HCT116 (cell line): ENCODE measurements at regions not wholly inside any gene's neighbourhood (a gene's known extent, or its start where the extent isn't known, plus 50 kb on each side); places are given as distances from the start of the nearest gene placed in this dataset.

Source experiments
- CTCF ChIP-seq, 3 experiments: fragments of 200-600 bp in 1 of 3; sonication (generic) in 1 of 3; IDR thresholded peaks in 2 of 3; conservative IDR thresholded peaks in 1 of 3; 2 replicates each; pipeline ENCODE4 v1.5.1; 2012 to 2017; ENCODE audit warnings: low read depth in 2 of 3, low read length in 2 of 3, antibody characterized with exemption in 1 of 3, borderline replicate concordance in 1 of 3, control low read depth in 1 of 3, mild to moderate bottlenecking in 1 of 3, mixed read lengths in 1 of 3, mixed run types in 1 of 3, moderate library complexity in 1 of 3; ENCODE audit not compliant: insufficient read depth in 1 of 3
- EZH2 ChIP-seq: fragments of 200-600 bp; sonication (generic); IDR thresholded peaks from 2 replicates; pipeline ENCODE4 v1.6.1; 2017; ENCODE audit warnings: antibody characterized with exemption, mixed run types
- POLR2A ChIP-seq: IDR thresholded peaks from 2 replicates; pipeline ENCODE4 v1.7.0; 2011; ENCODE audit warnings: borderline replicate concordance; ENCODE audit not compliant: insufficient read depth, insufficient read length; ENCODE audit errors: extremely low read depth
- RAD21 ChIP-seq: IDR thresholded peaks from 2 replicates; pipeline ENCODE4 v1.6.1; 2012; ENCODE audit warnings: low read depth, mild to moderate bottlenecking
- SRF ChIP-seq: IDR thresholded peaks from 2 replicates; pipeline ENCODE4 v1.6.1; 2012; ENCODE audit warnings: low read depth
- YY1 ChIP-seq: IDR thresholded peaks from 2 replicates; pipeline ENCODE4 v1.6.1; 2011; ENCODE audit warnings: low read length, low read depth, moderate library complexity, mild to moderate bottlenecking; ENCODE audit not compliant: insufficient replicate concordance; ENCODE audit errors: extremely low read depth
- ZNF274 ChIP-seq: fragments of 200-500 bp; sonication (Bioruptor generic); IDR thresholded peaks from 2 replicates; pipeline ENCODE4 v1.6.1; 2014; ENCODE audit warnings: mild to moderate bottlenecking, low read depth, low read length, inconsistent platforms

DNA sequence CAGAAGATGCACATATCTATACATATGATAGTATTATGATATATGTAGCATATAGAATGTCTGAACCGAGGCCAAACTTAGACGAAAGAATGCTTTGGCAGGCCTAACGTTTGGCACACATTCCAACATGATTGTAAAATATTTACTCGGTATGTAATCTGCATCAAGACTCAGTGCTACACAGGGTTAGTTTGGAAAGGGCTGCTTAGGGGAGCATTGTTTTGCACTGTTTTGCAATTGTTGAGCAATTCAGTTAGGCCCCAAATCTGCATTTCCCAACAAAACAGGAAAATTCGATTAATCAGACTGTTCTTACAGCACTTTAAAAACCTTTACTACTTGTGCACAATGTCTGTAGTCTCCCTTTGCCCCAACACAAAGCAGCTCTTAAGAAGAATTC lies 216.0 kb upstream of the NEGR1 start:
- no peak for TF ChIP-seq SRF
- no peak for TF ChIP-seq YY1
- no peak for TF ChIP-seq CTCF (IDR thresholded peaks at IDR 0.05 in 2 of 3, conservative IDR thresholded peaks at IDR 0.05 in 1 of 3; ENCODE audit: borderline replicate concordance in 1 of 3, insufficient read depth in 1 of 3, low read depth in 2 of 3, low read length in 2 of 3)
- no peak for TF ChIP-seq POLR2A
- TF ChIP-seq RAD21, result no peak
- no peak for TF ChIP-seq EZH2
- no peak for TF ChIP-seq ZNF274
